ENCODE measurements at regions not wholly inside any gene's neighbourhood (a gene's known extent, or its start where the extent isn't known, plus 50 kb on each side); places are given as distances from the start of the nearest gene placed in this dataset.

GRCh38 chr13:65090186-65090585, 2139.9 kb downstream of the PCDH9 start:
- no peak for TF ChIP-seq CTCF (IDR thresholded peaks at IDR 0.05; ENCODE audit: extremely low read depth, insufficient read depth, missing control alignments)
- no peak for DNase-seq (ENCODE audit: low spot score)
- in situ Hi-C loops (cut with MboI; ENCODE audit: low pct_unique_long_range_greater_than_20kb, low sequenced_read_pairs, unreplicated experiment) = no loop called here

GRCh38 chr13:65088906-65089305, 2141.2 kb downstream of the PCDH9 start:
- no peak for TF ChIP-seq CTCF (IDR thresholded peaks at IDR 0.05; ENCODE audit: extremely low read depth, insufficient read depth, missing control alignments)
- DNase-seq (ENCODE audit: low spot score) = no peak
- in situ Hi-C loops (cut with MboI; ENCODE audit: low pct_unique_long_range_greater_than_20kb, low sequenced_read_pairs, unreplicated experiment) = no loop called here

GRCh38 chr13:65085977-65086376, 2144.2 kb downstream of the PCDH9 start:
- in situ Hi-C loops (cut with MboI; ENCODE audit: low pct_unique_long_range_greater_than_20kb, low sequenced_read_pairs, unreplicated experiment) = no loop called here
- no peak for TF ChIP-seq CTCF (IDR thresholded peaks at IDR 0.05; ENCODE audit: extremely low read depth, insufficient read depth, missing control alignments)

DNA sequence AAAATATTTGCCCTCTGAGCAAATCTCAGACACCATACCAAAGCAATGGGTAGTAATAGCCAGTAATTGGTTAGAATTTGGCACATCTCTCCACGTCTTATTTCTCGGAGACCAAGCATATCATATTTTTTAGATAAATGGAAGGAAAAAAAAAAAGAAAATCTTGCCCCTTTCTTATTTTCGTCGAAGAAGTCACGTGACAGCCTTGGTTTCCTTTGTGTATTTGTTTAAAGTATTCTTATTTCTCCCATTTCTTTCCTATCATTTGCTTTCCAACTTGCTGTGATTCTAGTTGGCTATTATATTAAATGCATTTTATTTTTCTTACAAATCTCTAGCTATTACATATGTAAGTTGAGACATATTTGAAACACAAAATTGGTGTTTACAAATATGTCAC, 2155.9 kb downstream of the PCDH9 start:
- no peak for DNase-seq (ENCODE audit: low spot score)
- TF ChIP-seq CTCF (IDR thresholded peaks at IDR 0.05; ENCODE audit: extremely low read depth, insufficient read depth, missing control alignments) = no peak
- in situ Hi-C loops (cut with MboI; ENCODE audit: low pct_unique_long_range_greater_than_20kb, low sequenced_read_pairs, unreplicated experiment) = no loop called here

More at GRCh38 chr13:65085977-65086376, 2144.2 kb downstream of the PCDH9 start:
- no peak for DNase-seq (ENCODE audit: low spot score)

DNA sequence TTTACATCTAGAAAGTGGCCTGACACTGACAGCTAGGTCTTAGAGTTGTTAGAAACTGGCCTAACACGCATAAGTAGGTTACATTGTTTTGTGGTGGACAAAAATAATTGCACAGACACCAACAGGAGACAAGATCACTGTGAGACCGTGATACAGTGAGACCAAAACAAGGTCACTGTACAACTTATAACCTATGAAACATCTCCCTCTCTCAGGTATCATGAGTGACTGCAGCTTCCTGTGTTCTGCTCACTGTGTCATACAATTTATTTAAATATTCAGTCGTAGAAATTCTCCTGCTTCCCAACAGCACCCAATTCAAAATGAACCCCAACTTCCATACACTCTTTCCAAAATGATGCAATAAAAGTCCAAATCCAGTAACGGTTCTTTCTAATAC, 2165.2 kb downstream of the PCDH9 start:
- in situ Hi-C loops (cut with MboI; ENCODE audit: low pct_unique_long_range_greater_than_20kb, low sequenced_read_pairs, unreplicated experiment) = no loop called here
- TF ChIP-seq CTCF (IDR thresholded peaks at IDR 0.05; ENCODE audit: extremely low read depth, insufficient read depth, missing control alignments) = no peak
- no peak for DNase-seq (ENCODE audit: low spot score)

GRCh38 chr13:65063753-65064152, 2166.4 kb downstream of the PCDH9 start:
- TF ChIP-seq CTCF (IDR thresholded peaks at IDR 0.05; ENCODE audit: extremely low read depth, insufficient read depth, missing control alignments) = no peak
- no peak for DNase-seq (ENCODE audit: low spot score)
- in situ Hi-C loops (cut with MboI; ENCODE audit: low pct_unique_long_range_greater_than_20kb, low sequenced_read_pairs, unreplicated experiment) = no loop called here

- DNase-seq (ENCODE audit: low spot score) = no peak
These were observed 2172.2 kb downstream of the PCDH9 start for GRCh38 chr13:65057986-65058385.

More at GRCh38 chr13:65057986-65058385, 2172.2 kb downstream of the PCDH9 start:
- in situ Hi-C loops (cut with MboI; ENCODE audit: low pct_unique_long_range_greater_than_20kb, low sequenced_read_pairs, unreplicated experiment) = no loop called here
- no peak for TF ChIP-seq CTCF (IDR thresholded peaks at IDR 0.05; ENCODE audit: extremely low read depth, insufficient read depth, missing control alignments)

All from GM13977 (cell line).